ENCODE measurements at regions not wholly inside any gene's neighbourhood (a gene's known extent, or its start where the extent isn't known, plus 50 kb on each side); places are given as distances from the start of the nearest gene placed in this dataset.

DNA sequence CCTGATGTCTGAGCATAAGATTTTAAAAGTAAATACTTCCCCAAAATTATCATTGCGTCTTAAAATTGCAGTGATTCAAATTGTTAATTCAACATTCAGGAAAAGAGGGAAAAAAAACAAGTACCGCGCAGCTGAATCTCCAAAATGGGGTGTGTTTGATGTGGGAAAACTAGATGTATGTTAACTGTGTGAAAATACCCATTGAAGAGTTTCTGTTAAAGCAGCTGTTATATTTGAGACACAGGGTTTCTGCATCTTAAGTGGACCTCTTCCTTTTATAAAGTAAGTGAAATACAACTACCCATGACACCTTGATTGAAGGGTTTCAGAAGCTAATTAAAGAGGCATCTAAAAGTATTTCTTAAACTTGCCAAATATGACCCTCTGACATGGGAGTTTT, 1186.1 kb downstream of the NLGN4X start:
- no peak overlapping the region for H2AFZ ChIP-seq (ENCODE audit: low read depth, low read length)
- no peaks in the 10 kb centered on the region for H3K36me3 ChIP-seq (ENCODE audit: control insufficient read depth in 2 of 2, extremely low read depth in 1 of 2, insufficient read depth in 2 of 2, low read length in 2 of 2)
- no peaks in the 10 kb centered on the region for H3K9me3 ChIP-seq (replicated peaks; ENCODE audit: control insufficient read depth, insufficient read depth, low read length)
- DNase-seq (ENCODE audit: low read depth, low spot score) (no peak), FAIRE-seq (no peak)
- H3K27ac ChIP-seq (ENCODE audit: insufficient read depth, low read depth, low read length): no peak overlapping the region
- H3K4me3 ChIP-seq (replicated peaks in 1 of 3; ENCODE audit: insufficient read depth in 1 of 3, low read depth in 1 of 3, low read length in 3 of 3): no peak overlapping the region
- no peaks in the 10 kb centered on the region for H3K79me2 ChIP-seq (ENCODE audit: control insufficient read depth, insufficient read depth, low read length)
- TF ChIP-seq POLR2AphosphoS5 (IDR thresholded peaks at IDR 0.05; ENCODE audit: insufficient read depth, low read depth, low read length) (no peak), EZH2 (IDR thresholded peaks at IDR 0.05; ENCODE audit: borderline replicate concordance, low read depth, low read length, severe bottlenecking) (no peak), JUN (IDR thresholded peaks at IDR 0.05; ENCODE audit: borderline replicate concordance, insufficient read depth, insufficient read length, low read depth) (no peak)
- intact Hi-C loops (cut with micrococcal nuclease) (no loop called here), dilution Hi-C loops (cut with MboI; ENCODE audit: extremely low pct_ligation_motif_present, low sequenced_read_pairs) (no loop called here)
- POLR2A ChIA-PET: no interaction called here
- CTCF ChIA-PET: no interaction called here
- no peaks in the 10 kb centered on the region for H3K27me3 ChIP-seq (ENCODE audit: control insufficient read depth in 2 of 2, insufficient read depth in 2 of 2, low read length in 2 of 2)
- H3K9me1 ChIP-seq (replicated peaks; ENCODE audit: control insufficient read depth, extremely low read depth, insufficient read depth, low read length): no peaks in the 10 kb centered on the region
- BruUV-seq (replicated peaks): no TSS peak
- no peaks in the 10 kb centered on the region for H3K4me1 ChIP-seq (ENCODE audit: control insufficient read depth, extremely low read depth, insufficient read depth, low read length)
- H3K9ac ChIP-seq (replicated peaks; ENCODE audit: extremely low read depth, insufficient read depth, low read length): no peak overlapping the region
- no peaks in the 10 kb centered on the region for H4K20me1 ChIP-seq (replicated peaks; ENCODE audit: control insufficient read depth, extremely low read depth, insufficient read depth, low read length)
- H3K4me2 ChIP-seq (ENCODE audit: insufficient read depth, low read length): no peak overlapping the region

DNA sequence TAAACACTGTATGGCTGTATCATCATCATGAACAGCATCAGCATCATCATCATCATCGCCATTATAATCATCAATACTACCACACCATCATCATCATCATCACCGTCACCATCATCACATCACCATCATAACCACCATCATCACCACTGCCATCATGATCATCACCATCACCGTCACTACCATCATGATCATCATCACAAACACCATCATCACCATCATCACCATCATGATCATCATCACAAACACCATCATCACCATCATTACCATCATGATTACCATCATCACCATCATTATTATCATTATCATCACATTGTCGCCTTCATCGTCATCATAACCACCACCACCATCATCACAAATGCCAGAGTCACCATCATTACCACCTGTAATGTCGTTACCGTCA, 1196.9 kb downstream of the NLGN4X start:
- Histone ChIP-seq H3K79me2 (ENCODE audit: control insufficient read depth, insufficient read depth, low read length) (no peaks in the 10 kb centered on the region), H2AFZ (ENCODE audit: low read depth, low read length) (no peak overlapping the region), H3K27me3 (ENCODE audit: control insufficient read depth in 2 of 2, insufficient read depth in 2 of 2, low read length in 2 of 2) (no peaks in the 10 kb centered on the region), H3K36me3 (ENCODE audit: control insufficient read depth in 2 of 2, extremely low read depth in 1 of 2, insufficient read depth in 2 of 2, low read length in 2 of 2) (no peaks in the 10 kb centered on the region), H3K27ac (ENCODE audit: insufficient read depth, low read depth, low read length) (no peak overlapping the region), H3K9me3 (replicated peaks; ENCODE audit: control insufficient read depth, insufficient read depth, low read length) (no peaks in the 10 kb centered on the region), H3K4me3 (replicated peaks in 1 of 3; ENCODE audit: insufficient read depth in 1 of 3, low read depth in 1 of 3, low read length in 3 of 3) (no peak overlapping the region), H3K9ac (replicated peaks; ENCODE audit: extremely low read depth, insufficient read depth, low read length) (no peak overlapping the region), H3K9me1 (replicated peaks; ENCODE audit: control insufficient read depth, extremely low read depth, insufficient read depth, low read length) (no peaks in the 10 kb centered on the region), H3K4me2 (ENCODE audit: insufficient read depth, low read length) (no peak overlapping the region), H4K20me1 (replicated peaks; ENCODE audit: control insufficient read depth, extremely low read depth, insufficient read depth, low read length) (no peaks in the 10 kb centered on the region), H3K4me1 (ENCODE audit: control insufficient read depth, extremely low read depth, insufficient read depth, low read length) (no peaks in the 10 kb centered on the region)
- POLR2A ChIA-PET: no interaction called here
- TF ChIP-seq, protein P1, sequence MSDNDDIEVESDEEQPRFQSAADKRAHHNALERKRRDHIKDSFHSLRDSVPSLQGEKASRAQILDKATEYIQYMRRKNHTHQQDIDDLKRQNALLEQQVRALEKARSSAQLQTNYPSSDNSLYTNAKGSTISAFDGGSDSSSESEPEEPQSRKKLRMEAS (IDR thresholded peaks at IDR 0.05; ENCODE audit: insufficient read depth, insufficient read length): no peak
- no peak for TF ChIP-seq JUN (IDR thresholded peaks at IDR 0.05; ENCODE audit: borderline replicate concordance, insufficient read depth, insufficient read length, low read depth)
- TF ChIP-seq EZH2 (IDR thresholded peaks at IDR 0.05; ENCODE audit: borderline replicate concordance, low read depth, low read length, severe bottlenecking): no peak
- no peak for TF ChIP-seq POLR2AphosphoS5 (IDR thresholded peaks at IDR 0.05; ENCODE audit: insufficient read depth, low read depth, low read length)
- TF ChIP-seq MYC (IDR thresholded peaks at IDR 0.05; ENCODE audit: low read depth, low read length): no peak
- DNase-seq (ENCODE audit: low read depth, low spot score): no peak
- dilution Hi-C loops (cut with MboI; ENCODE audit: extremely low pct_ligation_motif_present, low sequenced_read_pairs) (no loop called here), intact Hi-C loops (cut with micrococcal nuclease) (no loop called here)
- BruUV-seq (replicated peaks): no TSS peak
- no peak for FAIRE-seq
- CTCF ChIA-PET: no interaction called here
